Fibroblast of lung (primary cell): ENCODE measurements at regions not wholly inside any gene's neighbourhood (a gene's known extent, or its start where the extent isn't known, plus 50 kb on each side); places are given as distances from the start of the nearest gene placed in this dataset.

Source experiments
- DNase-seq, 2 donors: peaks; one replicate each; pipeline versions ENCODE4 v3.0.0 to v3.0.0-alpha.2; 2010; ENCODE audit warnings: low read depth in 2 of 2
- H2AFZ ChIP-seq: 2 replicates; pipeline ENCODE4 v1.5.1; 2012; ENCODE audit warnings: low read length, control low read depth, inconsistent platforms
- H3K27ac ChIP-seq: 2 replicates; pipeline ENCODE4 v1.5.1; 2011; ENCODE audit warnings: low read length, control low read depth; ENCODE audit not compliant: insufficient read depth
- H3K27me3 ChIP-seq: 2 replicates; pipeline ENCODE4 v1.5.1; 2011; ENCODE audit warnings: mild to moderate bottlenecking, low read length; ENCODE audit not compliant: control insufficient read depth, insufficient read depth
- H3K36me3 ChIP-seq: 2 replicates; pipeline ENCODE4 v1.5.1; 2011; ENCODE audit warnings: low read length; ENCODE audit not compliant: control insufficient read depth, insufficient read depth
- H3K4me1 ChIP-seq: 2 replicates; pipeline ENCODE4 v1.5.1; 2011; ENCODE audit warnings: low read length; ENCODE audit not compliant: control insufficient read depth, insufficient read depth; ENCODE audit errors: extremely low read depth
- H3K4me2 ChIP-seq: 2 replicates; pipeline ENCODE4 v1.5.1; 2011; ENCODE audit warnings: low read length, control low read depth; ENCODE audit not compliant: insufficient read depth; ENCODE audit errors: extremely low read depth
- H3K4me3 ChIP-seq, 4 experiments: fragments of 200-600 bp in 1 of 4; sonication (generic) in 1 of 4; replicated peaks in 1 of 4; 2 replicates each; pipeline ENCODE4 v1.5.1; 2011 to 2016; ENCODE audit warnings: low read length in 4 of 4, low read depth in 3 of 4, mild to moderate bottlenecking in 3 of 4, control low read depth in 2 of 4, inconsistent platforms in 1 of 4, mixed read lengths in 1 of 4; ENCODE audit not compliant: insufficient read depth in 1 of 4; ENCODE audit errors: control extremely low read depth in 1 of 4
- H3K79me2 ChIP-seq: 2 replicates; pipeline ENCODE4 v1.5.1; 2012; ENCODE audit warnings: mild to moderate bottlenecking, low read length, inconsistent platforms; ENCODE audit not compliant: control insufficient read depth, insufficient read depth
- H3K9ac ChIP-seq: 2 replicates; pipeline ENCODE4 v1.5.1; 2011; ENCODE audit warnings: mild to moderate bottlenecking, low read length, control low read depth; ENCODE audit not compliant: insufficient read depth
- H3K9me3 ChIP-seq: 2 replicates; pipeline ENCODE4 v1.5.1; 2012; ENCODE audit warnings: low read depth, low read length; ENCODE audit not compliant: control insufficient read depth, insufficient read depth
- H4K20me1 ChIP-seq: 2 replicates; pipeline ENCODE4 v1.5.1; 2011; ENCODE audit warnings: low read length; ENCODE audit not compliant: control insufficient read depth, insufficient read depth; ENCODE audit errors: extremely low read depth
- CTCF ChIP-seq, 2 donors: IDR thresholded peaks in 1 of 2; conservative IDR thresholded peaks in 1 of 2; 1 replicate in 1 of 2; 2 replicates in 1 of 2; pipeline ENCODE4 v1.5.1; 2011 to 2012; ENCODE audit warnings: low read length in 2 of 2, control low read depth in 1 of 2, inconsistent platforms in 1 of 2, low read depth in 1 of 2, mild to moderate bottlenecking in 1 of 2
- EZH2 ChIP-seq: IDR thresholded peaks from 2 replicates; pipeline ENCODE4 v1.5.1; 2012; ENCODE audit warnings: low read length, control low read depth, mild to moderate bottlenecking; ENCODE audit errors: missing control alignments

- Histone ChIP-seq H3K36me3 (no peaks in the 10 kb centered on the region), H3K9me3 (no peaks in the 10 kb centered on the region), H3K79me2 (no peaks in the 10 kb centered on the region), H3K4me1 (no peaks in the 10 kb centered on the region), H3K4me2 (no peak overlapping the region), H3K27me3 (no peaks in the 10 kb centered on the region), H3K27ac (no peak overlapping the region), H4K20me1 (no peaks in the 10 kb centered on the region), H2AFZ (no peak overlapping the region), H3K4me3 (no peak overlapping the region), H3K9ac (no peak overlapping the region)
- no peak for TF ChIP-seq EZH2
- no peak for TF ChIP-seq CTCF (conservative IDR thresholded peaks at IDR 0.05 in 1 of 2, IDR thresholded peaks at IDR 0.05 in 1 of 2; ENCODE audit: low read depth in 1 of 2, low read length in 2 of 2)
- DNase-seq, result no peak
Measured at GRCh38 chr7:24201226-24201625, 82.8 kb upstream of the NPY start.

- H2AFZ ChIP-seq, result no peak overlapping the region
- H3K36me3 ChIP-seq, result no peaks in the 10 kb centered on the region
- no peaks in the 10 kb centered on the region for H4K20me1 ChIP-seq
- no peaks in the 10 kb centered on the region for H3K79me2 ChIP-seq
- H3K4me2 ChIP-seq, result no peak overlapping the region
- H3K27ac ChIP-seq, result no peak overlapping the region
- no peak overlapping the region for H3K9ac ChIP-seq
- no peaks in the 10 kb centered on the region for H3K9me3 ChIP-seq
- no peaks in the 10 kb centered on the region for H3K4me1 ChIP-seq
- no peak for DNase-seq
- H3K27me3 ChIP-seq, result no peaks in the 10 kb centered on the region
- no peak for TF ChIP-seq CTCF (conservative IDR thresholded peaks at IDR 0.05 in 1 of 2, IDR thresholded peaks at IDR 0.05 in 1 of 2; ENCODE audit: low read depth in 1 of 2, low read length in 2 of 2)
- TF ChIP-seq EZH2, result no peak
- no peak overlapping the region for H3K4me3 ChIP-seq
Measured at GRCh38 chr7:24212073-24212472, 71.9 kb upstream of the NPY start.

GRCh38 chr7:24213311-24213710, 70.7 kb upstream of the NPY start:
- Histone ChIP-seq H3K4me2 (no peak overlapping the region), H3K9ac (no peak overlapping the region), H3K27me3 (no peaks in the 10 kb centered on the region), H3K9me3 (no peaks in the 10 kb centered on the region), H3K4me3 (no peak overlapping the region), H3K27ac (no peak overlapping the region), H3K79me2 (no peaks in the 10 kb centered on the region), H3K4me1 (no peaks in the 10 kb centered on the region), H2AFZ (no peak overlapping the region), H3K36me3 (no peaks in the 10 kb centered on the region), H4K20me1 (no peaks in the 10 kb centered on the region)
- TF ChIP-seq CTCF (conservative IDR thresholded peaks at IDR 0.05 in 1 of 2, IDR thresholded peaks at IDR 0.05 in 1 of 2; ENCODE audit: low read depth in 1 of 2, low read length in 2 of 2), result no peak
- TF ChIP-seq EZH2, result no peak
- no peak for DNase-seq
